ENCODE measurements at regions not wholly inside any gene's neighbourhood (a gene's known extent, or its start where the extent isn't known, plus 50 kb on each side); places are given as distances from the start of the nearest gene placed in this dataset.

GRCh38 chr21:33984021-33984481 is 68.4 kb upstream of the ATP5PO start:
- H3K9ac ChIP-seq (ENCODE audit: low read depth in 1 of 2, low read length in 2 of 2): no peak overlapping the region
- no peaks in the 10 kb centered on the region for H3K27me3 ChIP-seq (ENCODE audit: control insufficient read depth in 1 of 2, insufficient read depth in 2 of 2, low read length in 2 of 2)
- no peaks in the 10 kb centered on the region for H3K4me1 ChIP-seq (ENCODE audit: control insufficient read depth in 1 of 2, insufficient read depth in 2 of 2, low read length in 2 of 2)
- no peaks in the 10 kb centered on the region for H3K9me3 ChIP-seq (ENCODE audit: control insufficient read depth in 1 of 2, low read length in 2 of 2)
- no peaks in the 10 kb centered on the region for H3K36me3 ChIP-seq (ENCODE audit: control insufficient read depth in 1 of 2, insufficient read depth in 2 of 2, low read length in 2 of 2)
- H3K4me3 ChIP-seq (ENCODE audit: low read depth in 1 of 2, low read length in 2 of 2): no peak overlapping the region
- H3K27ac ChIP-seq (ENCODE audit: low read depth, low read length): no peak overlapping the region

- Histone ChIP-seq H3K4me3 (ENCODE audit: low read depth in 1 of 2, low read length in 2 of 2) (no peak overlapping the region), H3K27ac (ENCODE audit: low read depth, low read length) (no peak overlapping the region), H3K9ac (ENCODE audit: low read depth in 1 of 2, low read length in 2 of 2) (no peak overlapping the region), H3K27me3 (ENCODE audit: control insufficient read depth in 1 of 2, insufficient read depth in 2 of 2, low read length in 2 of 2) (no peaks in the 10 kb centered on the region), H3K9me3 (ENCODE audit: control insufficient read depth in 1 of 2, low read length in 2 of 2) (no peaks in the 10 kb centered on the region), H3K4me1 (ENCODE audit: control insufficient read depth in 1 of 2, insufficient read depth in 2 of 2, low read length in 2 of 2) (no peaks in the 10 kb centered on the region), H3K36me3 (ENCODE audit: control insufficient read depth in 1 of 2, insufficient read depth in 2 of 2, low read length in 2 of 2) (no peaks in the 10 kb centered on the region)
Measured at GRCh38 chr21:33981391-33982101, 65.9 kb upstream of the ATP5PO start.

- H3K4me1 ChIP-seq (ENCODE audit: control insufficient read depth in 1 of 2, insufficient read depth in 2 of 2, low read length in 2 of 2): peaks cover 7 to 9% of the 10 kb centered on the region in 2 donors
- no peak overlapping the region for H3K4me3 ChIP-seq (ENCODE audit: low read depth in 1 of 2, low read length in 2 of 2)
- H3K27ac ChIP-seq (ENCODE audit: low read depth, low read length): no peak overlapping the region
- no peaks in the 10 kb centered on the region for H3K27me3 ChIP-seq (ENCODE audit: control insufficient read depth in 1 of 2, insufficient read depth in 2 of 2, low read length in 2 of 2)
- no peaks in the 10 kb centered on the region for H3K36me3 ChIP-seq (ENCODE audit: control insufficient read depth in 1 of 2, insufficient read depth in 2 of 2, low read length in 2 of 2)
- no peaks in the 10 kb centered on the region for H3K9me3 ChIP-seq (ENCODE audit: control insufficient read depth in 1 of 2, low read length in 2 of 2)
- H3K9ac ChIP-seq (ENCODE audit: low read depth in 1 of 2, low read length in 2 of 2): no peak overlapping the region
Measured at GRCh38 chr21:33980276-33980916, 64.8 kb upstream of the ATP5PO start.

- Histone ChIP-seq H3K27ac (ENCODE audit: low read depth, low read length) (no peak overlapping the region), H3K4me3 (ENCODE audit: low read depth in 1 of 2, low read length in 2 of 2) (no peak overlapping the region), H3K9me3 (ENCODE audit: control insufficient read depth in 1 of 2, low read length in 2 of 2) (no peaks in the 10 kb centered on the region), H3K36me3 (ENCODE audit: control insufficient read depth in 1 of 2, insufficient read depth in 2 of 2, low read length in 2 of 2) (no peaks in the 10 kb centered on the region), H3K27me3 (ENCODE audit: control insufficient read depth in 1 of 2, insufficient read depth in 2 of 2, low read length in 2 of 2) (no peaks in the 10 kb centered on the region), H3K9ac (ENCODE audit: low read depth in 1 of 2, low read length in 2 of 2) (no peak overlapping the region), H3K4me1 (ENCODE audit: control insufficient read depth in 1 of 2, insufficient read depth in 2 of 2, low read length in 2 of 2) (peaks cover 9 to 11% of the 10 kb centered on the region in 2 donors)
Measured at GRCh38 chr21:33978585-33978984, 63.0 kb upstream of the ATP5PO start.

- Histone ChIP-seq H3K9ac (ENCODE audit: low read depth in 1 of 2, low read length in 2 of 2) (no peak overlapping the region), H3K4me3 (ENCODE audit: low read depth in 1 of 2, low read length in 2 of 2) (no peak overlapping the region), H3K27ac (ENCODE audit: low read depth, low read length) (no peak overlapping the region), H3K27me3 (ENCODE audit: control insufficient read depth in 1 of 2, insufficient read depth in 2 of 2, low read length in 2 of 2) (no peaks in the 10 kb centered on the region), H3K9me3 (ENCODE audit: control insufficient read depth in 1 of 2, low read length in 2 of 2) (no peaks in the 10 kb centered on the region), H3K36me3 (ENCODE audit: control insufficient read depth in 1 of 2, insufficient read depth in 2 of 2, low read length in 2 of 2) (no peaks in the 10 kb centered on the region), H3K4me1 (ENCODE audit: control insufficient read depth in 1 of 2, insufficient read depth in 2 of 2, low read length in 2 of 2) (peaks cover 9 to 11% of the 10 kb centered on the region in 2 donors)
Measured at GRCh38 chr21:33977721-33978369, 62.2 kb upstream of the ATP5PO start.

GRCh38 chr21:33977017-33977720 is 61.6 kb upstream of the ATP5PO start:
- Histone ChIP-seq H3K9ac (ENCODE audit: low read depth in 1 of 2, low read length in 2 of 2) (no peak overlapping the region), H3K9me3 (ENCODE audit: control insufficient read depth in 1 of 2, low read length in 2 of 2) (no peaks in the 10 kb centered on the region), H3K27ac (ENCODE audit: low read depth, low read length) (no peak overlapping the region), H3K27me3 (ENCODE audit: control insufficient read depth in 1 of 2, insufficient read depth in 2 of 2, low read length in 2 of 2) (no peaks in the 10 kb centered on the region), H3K4me3 (ENCODE audit: low read depth in 1 of 2, low read length in 2 of 2) (no peak overlapping the region), H3K36me3 (ENCODE audit: control insufficient read depth in 1 of 2, insufficient read depth in 2 of 2, low read length in 2 of 2) (no peaks in the 10 kb centered on the region), H3K4me1 (ENCODE audit: control insufficient read depth in 1 of 2, insufficient read depth in 2 of 2, low read length in 2 of 2) (peaks cover 9 to 11% of the 10 kb centered on the region in 2 donors)

- no peaks in the 10 kb centered on the region for H3K27me3 ChIP-seq (ENCODE audit: control insufficient read depth in 1 of 2, insufficient read depth in 2 of 2, low read length in 2 of 2)
- no peaks in the 10 kb centered on the region for H3K9me3 ChIP-seq (ENCODE audit: control insufficient read depth in 1 of 2, low read length in 2 of 2)
- no peaks in the 10 kb centered on the region for H3K36me3 ChIP-seq (ENCODE audit: control insufficient read depth in 1 of 2, insufficient read depth in 2 of 2, low read length in 2 of 2)
- H3K9ac ChIP-seq (ENCODE audit: low read depth in 1 of 2, low read length in 2 of 2): no peak overlapping the region
- H3K4me3 ChIP-seq (ENCODE audit: low read depth in 1 of 2, low read length in 2 of 2): no peak overlapping the region
- H3K4me1 ChIP-seq (ENCODE audit: control insufficient read depth in 1 of 2, insufficient read depth in 2 of 2, low read length in 2 of 2): peaks cover 14 to 18% of the 10 kb centered on the region in 2 donors
- peak overlapping the region; percentile 35 for H3K27ac ChIP-seq (ENCODE audit: low read depth, low read length)
Measured at GRCh38 chr21:33976082-33977016, 60.7 kb upstream of the ATP5PO start.

- no peak overlapping the region for H3K4me3 ChIP-seq (ENCODE audit: low read depth in 1 of 2, low read length in 2 of 2)
Measured at GRCh38 chr21:33975548-33976081, 60.0 kb upstream of the ATP5PO start.

More at GRCh38 chr21:33975548-33976081, 60.0 kb upstream of the ATP5PO start:
- Histone ChIP-seq H3K9me3 (ENCODE audit: control insufficient read depth in 1 of 2, low read length in 2 of 2) (no peaks in the 10 kb centered on the region), H3K27ac (ENCODE audit: low read depth, low read length) (no peak overlapping the region), H3K9ac (ENCODE audit: low read depth in 1 of 2, low read length in 2 of 2) (no peak overlapping the region), H3K27me3 (ENCODE audit: control insufficient read depth in 1 of 2, insufficient read depth in 2 of 2, low read length in 2 of 2) (no peaks in the 10 kb centered on the region), H3K36me3 (ENCODE audit: control insufficient read depth in 1 of 2, insufficient read depth in 2 of 2, low read length in 2 of 2) (no peaks in the 10 kb centered on the region), H3K4me1 (ENCODE audit: control insufficient read depth in 1 of 2, insufficient read depth in 2 of 2, low read length in 2 of 2) (peaks cover 14 to 21% of the 10 kb centered on the region in 2 donors)
